GM21367 (cell line): ENCODE measurements at regions not wholly inside any gene's neighbourhood (a gene's known extent, or its start where the extent isn't known, plus 50 kb on each side); places are given as distances from the start of the nearest gene placed in this dataset.
"Not testable (repeated sequence)": the region's sequence is repeated elsewhere in the genome, so short reads cannot be mapped to it uniquely, and the experiment has no call there.

Experiments used
- ATAC-seq: cut with Tn5 transposase; IDR thresholded peaks from one replicate; pipeline ENCODE4 v1.9.1; 2021; ENCODE audit not compliant: unreplicated experiment

DNA sequence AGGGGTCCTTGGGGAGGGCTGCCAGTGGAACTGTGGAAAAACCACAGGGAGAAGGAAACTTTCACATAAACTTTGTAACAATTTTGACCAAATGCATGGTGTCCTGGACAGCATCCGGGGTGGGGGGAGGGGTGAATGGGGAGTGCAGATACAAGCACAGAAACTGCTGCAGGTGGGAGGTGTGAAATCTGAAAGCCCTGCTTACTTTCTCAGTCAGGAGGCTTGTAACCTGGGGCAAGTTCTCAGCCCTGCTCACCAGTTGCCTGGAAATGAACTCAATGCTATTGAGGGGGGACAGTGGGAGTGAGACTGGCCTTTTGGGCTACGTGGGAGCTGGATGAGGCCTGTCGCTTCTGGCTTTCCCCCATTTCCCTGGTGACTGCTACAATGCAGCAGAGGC lies 694.5 kb upstream of the ZNF608 start:
- no peak for ATAC-seq

DNA sequence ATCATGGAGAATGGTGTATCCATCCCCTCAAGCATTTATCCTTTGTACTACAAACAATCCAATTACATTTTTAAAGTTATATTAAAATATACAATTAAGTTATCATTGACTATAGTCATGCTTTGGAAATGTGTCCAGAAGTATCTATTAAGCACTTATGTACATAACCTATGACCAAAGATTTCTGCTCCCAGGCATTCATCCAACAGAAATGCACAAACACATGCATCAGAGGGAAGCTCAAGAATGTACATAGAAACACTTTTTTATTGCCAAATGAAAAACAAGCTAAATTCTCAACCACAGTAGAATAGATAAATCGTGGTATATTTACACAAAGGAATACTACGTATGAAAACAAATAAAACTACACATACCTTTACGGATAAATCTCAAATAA lies 700.5 kb upstream of the ZNF608 start:
- no peak for ATAC-seq

DNA sequence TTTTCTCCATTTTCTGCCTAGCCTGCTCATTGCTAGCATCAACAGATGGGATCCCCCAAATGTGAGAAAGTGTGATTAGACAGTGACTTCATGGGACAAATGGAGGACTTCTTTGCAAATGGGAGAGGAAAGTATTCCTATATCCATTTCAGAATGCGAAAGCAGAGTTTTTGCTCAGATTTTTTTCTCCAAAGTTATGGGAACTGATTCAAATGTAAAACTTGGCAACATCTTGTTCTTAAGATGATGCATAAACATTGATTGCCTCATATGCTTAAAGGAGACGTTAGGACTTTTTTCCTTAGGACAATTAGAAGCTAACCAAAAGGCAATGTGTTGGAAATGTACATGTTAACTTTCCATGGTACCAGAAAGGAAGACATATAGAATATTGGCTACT lies 704.3 kb upstream of the ZNF608 start:
- ATAC-seq = no peak

DNA sequence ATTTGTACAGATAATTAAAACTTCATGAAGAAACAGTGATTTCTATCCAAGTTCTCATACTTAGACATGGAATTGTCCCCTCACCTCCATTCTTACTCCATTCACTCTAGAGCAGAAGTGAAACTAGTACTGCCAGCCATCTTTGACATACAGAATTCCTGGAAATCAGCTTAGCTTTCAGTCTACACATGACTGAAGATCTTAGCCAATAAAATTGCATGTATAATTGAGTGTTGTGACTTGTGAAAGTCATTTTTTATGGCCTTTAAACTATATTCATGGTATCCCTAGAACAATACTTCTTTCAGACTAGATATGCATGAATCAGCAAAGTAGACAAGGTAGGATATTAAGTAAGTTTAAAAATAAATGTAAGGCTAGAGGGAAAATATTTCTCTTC lies 705.2 kb upstream of the ZNF608 start:
- no peak for ATAC-seq

DNA sequence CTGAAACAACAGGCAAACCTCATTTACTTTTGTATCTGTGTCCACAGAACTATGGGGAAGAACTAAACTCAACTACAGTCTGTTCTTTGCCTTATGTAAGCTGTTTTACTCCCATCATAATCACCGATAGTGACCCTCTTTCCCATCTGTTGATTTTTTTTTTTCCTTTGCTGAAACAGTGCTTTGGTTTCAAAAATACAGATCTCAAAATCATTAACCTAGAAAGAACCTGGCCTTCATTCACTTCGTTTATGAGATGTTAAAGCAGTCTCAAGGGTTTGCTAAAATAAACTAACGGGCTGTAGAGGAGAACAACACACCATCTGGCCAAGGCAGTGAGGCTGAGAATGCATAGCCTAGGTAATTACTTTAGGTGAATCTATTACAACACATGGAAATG lies 706.6 kb upstream of the ZNF608 start:
- ATAC-seq = no peak

DNA sequence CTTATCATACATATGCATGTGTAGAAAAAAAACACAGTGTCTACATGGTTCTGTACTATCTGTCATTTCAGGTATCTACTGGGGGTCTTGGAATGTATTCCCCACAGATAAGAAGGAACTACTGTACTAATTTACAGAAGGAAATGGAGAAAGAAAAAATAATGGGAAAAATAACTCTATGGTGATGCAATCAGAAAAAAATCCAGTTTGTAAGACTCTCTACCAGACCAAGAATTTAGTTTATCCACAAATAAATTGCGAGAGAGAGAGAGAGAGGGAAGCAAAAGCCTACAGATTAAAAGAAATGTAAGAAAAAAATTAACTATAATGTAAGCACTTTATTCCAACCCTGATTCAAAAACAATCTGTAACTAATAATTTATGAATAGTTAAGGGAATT lies 708.6 kb upstream of the ZNF608 start:
- no peak for ATAC-seq

DNA sequence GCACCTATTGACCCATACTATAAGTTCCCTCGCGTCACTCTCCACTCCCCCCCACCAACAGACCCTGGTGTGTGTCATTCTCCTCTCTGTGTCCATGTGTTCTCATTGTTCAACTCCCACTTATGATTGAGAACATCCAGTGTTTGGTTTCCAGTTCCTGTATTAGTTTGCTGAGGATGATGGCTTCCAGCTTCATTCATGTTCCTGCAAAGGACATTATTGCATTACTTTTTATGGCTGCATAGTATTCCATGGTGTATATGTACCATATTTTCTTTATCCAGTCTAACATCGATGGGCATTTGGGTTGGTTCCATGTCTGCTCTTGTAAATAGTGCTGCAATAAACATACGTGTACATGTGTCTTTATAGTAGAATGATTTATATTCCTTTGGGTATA lies 709.6 kb upstream of the ZNF608 start:
- ATAC-seq = not testable (repeated sequence)

DNA sequence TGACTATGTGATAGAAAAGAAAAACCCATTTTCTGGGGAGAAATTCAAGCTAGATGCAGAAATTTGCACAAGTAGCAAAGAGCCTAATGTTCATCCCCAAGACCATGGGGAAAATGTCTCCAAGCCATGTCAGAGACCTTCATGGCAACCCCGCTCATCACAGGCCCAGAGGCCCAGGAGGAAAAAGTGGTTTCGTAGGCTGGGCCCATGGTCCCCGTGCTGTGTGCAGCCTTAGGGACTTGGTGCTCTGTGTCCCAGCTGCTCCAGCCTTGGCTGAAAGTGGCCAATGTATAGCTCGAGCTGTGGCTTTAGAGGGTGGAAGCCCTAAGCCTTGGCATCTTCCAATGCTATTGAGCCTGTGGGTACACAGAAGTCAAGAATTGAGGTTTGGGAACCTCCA lies 711.2 kb upstream of the ZNF608 start:
- ATAC-seq = no peak

DNA sequence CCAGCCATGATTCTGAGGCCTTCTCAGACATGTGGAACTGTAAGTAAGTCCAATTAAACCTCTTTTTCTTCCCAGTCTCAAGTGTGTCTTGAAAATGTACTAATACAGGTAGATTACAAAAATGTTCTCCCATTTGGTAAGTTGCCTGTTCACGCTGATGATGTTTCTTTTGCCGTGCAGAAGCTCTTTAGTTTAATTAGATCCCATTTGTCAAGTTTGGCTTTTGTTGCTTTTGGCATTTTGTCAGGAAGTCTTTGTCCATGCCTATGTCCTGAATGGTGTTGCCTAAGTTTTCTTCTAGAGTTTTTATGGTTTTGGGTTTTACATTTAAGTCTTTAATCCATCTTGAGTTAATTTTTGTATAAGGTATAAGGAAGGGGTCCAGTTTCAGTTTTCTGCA lies 712.5 kb upstream of the ZNF608 start:
- ATAC-seq = not testable (repeated sequence)

DNA sequence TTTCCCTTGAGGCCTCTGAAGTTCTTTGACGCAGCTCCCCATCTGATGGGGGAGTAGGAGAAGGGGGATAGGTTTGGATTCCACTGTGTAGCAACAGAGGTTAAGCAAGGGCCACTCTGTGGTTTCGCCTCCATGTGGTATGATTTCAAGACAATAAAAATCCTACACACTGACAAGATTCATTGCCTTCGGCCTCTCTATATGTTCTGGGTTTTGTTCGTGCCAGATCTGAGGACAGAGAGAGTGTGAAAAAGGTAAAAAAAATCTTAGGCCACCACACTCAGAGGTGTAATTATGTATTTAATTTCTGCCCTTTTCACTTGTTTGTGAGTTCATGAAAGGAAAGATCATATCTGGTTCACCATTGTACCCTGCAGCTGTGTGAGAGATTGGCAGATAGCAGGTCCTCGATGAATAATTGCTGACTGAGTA lies 715.2 kb upstream of the ZNF608 start:
- no peak for ATAC-seq

DNA sequence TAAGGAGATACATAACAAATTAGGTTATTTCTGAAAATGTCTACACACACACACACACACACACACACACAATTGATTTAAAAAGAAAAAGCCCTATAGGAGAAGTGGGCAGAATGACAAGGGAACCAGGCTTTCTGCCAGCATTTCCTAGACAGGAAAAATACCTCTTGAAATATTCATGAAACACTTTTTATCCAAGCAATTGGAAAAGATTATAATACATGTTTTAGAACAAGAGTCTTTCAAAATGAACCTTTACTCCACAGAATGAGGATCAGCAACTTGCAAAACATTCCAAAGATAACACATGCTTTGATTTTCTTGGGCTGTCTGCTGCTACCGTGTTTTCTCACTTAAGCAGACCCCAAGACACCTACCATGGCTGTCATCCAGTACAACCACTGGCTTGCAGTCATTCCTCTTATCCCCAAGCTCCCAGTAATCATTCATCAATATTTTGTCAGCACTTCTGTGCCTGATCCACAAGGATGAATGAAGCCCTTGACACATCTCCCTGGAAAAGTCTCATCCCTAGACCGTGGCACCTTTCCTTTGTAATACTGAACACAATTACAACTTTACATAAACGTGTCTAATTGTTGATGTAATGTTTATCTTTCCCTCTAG lies 717.1 kb upstream of the ZNF608 start:
- no peak for ATAC-seq

DNA sequence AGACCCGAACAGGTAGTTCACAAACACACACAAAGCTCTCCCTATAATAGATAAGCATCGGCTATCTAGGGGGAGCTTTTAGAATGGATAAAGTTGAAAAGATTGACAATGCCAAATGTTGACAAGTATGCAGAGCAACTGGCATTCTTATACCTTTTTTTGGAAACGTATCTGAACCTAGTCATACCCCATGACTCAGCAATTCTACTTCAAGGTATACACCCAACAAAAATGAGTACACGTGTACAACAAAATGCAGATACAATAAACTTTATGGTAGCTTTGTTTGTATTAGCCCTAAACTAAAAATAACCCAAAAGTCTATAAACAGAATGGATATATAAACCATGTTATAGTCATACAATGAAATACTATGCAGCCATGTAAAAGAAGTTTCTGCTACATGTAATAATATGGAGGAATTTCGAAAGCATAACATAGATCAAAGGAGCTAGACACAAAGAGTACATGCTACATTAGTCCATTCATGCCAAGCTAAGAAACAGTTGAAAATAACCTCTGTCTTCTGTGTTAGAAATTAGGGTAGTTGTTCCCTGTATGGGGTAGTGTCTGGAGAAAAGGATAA lies 718.5 kb upstream of the ZNF608 start:
- ATAC-seq = no peak

DNA sequence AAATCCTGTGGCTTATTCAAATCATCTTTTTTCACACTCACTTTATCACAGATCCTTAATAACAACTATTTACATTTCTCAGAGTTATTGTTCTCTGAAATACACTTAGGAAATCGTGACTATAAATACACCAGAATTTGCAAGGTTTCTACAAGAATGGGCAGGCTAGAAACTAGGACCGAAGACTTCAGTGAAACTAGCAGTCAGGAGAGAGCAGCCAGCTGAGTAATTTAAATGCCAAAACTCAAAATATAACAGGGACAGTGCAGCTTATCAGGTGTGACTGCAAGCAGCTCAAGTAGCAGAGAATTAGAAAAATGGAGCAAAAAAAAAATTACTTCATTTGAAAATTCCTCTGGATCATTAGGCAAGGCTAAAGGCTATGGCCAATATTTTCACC lies 719.3 kb upstream of the ZNF608 start:
- no peak for ATAC-seq

DNA sequence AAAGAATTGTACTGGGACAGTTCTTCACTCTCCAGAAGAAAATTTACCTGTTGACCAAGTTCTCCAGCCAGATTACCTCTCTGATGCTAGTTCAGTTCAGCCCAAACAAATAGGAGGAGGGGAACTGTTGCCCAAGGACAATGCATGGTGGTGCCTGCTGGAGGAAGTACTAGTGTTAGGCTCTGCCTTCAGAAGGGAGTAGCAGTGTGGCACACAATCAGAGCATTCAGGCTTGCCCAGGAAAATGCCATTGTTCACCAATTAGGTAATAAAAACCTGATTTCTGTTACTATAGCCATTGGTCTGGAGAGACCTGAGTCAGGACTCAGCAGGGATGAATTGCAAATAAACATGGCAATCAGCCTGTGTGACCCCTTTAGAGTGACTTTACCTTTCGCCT lies 720.8 kb upstream of the ZNF608 start:
- ATAC-seq = no peak

DNA sequence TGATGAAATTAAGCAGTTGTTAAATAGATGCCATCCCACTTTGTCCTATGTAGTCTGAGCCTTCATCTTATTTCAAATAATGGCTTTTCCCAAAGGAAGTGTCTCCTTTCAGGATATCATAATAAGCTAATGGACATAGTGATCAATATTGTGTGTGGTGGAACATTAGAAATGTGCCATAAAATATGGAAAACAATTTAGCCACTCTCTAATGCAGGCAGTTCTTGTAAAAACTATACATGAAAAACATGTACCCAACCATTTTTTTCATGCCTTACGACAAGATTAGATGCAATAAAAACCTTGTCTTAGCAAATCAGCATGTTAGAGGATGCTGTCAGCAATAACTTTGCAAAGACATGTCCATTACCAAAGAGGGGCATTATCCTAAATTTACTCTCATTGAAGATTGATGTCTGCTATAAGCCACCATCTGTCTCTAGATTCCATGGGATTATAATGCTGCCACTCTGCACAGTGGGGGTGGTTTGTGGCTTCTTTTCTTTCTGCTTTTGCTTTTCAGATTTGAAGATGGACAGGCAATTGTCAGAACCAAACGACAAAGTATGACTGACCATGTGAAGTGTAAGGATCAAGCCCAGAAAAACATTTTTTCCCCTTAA lies 724.0 kb upstream of the ZNF608 start:
- ATAC-seq = no peak

DNA sequence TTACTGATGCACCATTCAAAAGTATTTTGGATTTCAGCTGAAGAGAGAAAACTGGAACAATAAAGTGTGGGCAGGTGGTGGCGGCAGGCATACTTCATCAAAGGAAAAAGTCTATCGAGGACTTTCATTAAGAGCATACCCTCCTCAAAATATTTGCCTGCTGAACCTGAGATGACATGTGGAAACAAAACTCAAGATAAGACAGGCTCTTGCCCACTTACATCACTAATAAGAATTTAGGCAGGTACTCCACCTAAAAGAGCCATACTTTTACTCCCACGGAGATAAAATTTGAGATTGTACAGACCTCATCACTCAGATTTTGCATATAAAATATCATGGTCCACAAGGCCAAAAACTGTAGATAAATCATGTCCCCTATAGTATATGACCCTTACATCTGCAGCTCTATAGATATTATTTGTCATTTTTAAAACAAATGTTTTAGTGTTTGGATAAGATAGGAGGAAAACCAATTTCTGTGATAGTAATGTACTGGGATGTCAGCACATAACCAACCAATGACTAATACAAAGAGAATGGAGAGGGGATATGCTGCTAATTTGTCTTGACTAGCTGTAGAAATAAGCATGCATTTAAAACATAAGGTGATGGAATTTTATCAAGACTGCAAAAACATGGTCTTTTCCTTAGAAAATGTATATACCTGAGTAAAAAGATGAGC lies 730.6 kb upstream of the ZNF608 start:
- no peak for ATAC-seq

DNA sequence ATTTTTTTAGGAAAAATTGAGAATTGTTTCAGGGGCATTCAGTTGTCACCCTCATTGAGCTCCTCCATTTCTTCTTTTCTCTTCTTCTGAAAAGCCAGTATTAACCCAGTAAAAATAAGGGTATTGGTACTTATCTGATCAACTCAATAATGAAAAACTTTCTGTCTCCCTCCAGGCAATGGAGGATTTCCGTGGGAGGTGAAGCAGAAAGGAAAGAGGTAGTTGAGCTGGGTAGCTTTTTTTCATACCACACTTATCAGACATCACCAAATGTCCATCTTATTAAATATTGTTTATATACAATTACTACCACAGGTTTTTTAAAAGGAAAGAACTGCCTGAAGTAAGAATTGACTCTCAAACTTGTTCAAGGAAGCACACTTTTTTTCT lies 731.1 kb upstream of the ZNF608 start:
- no peak for ATAC-seq

DNA sequence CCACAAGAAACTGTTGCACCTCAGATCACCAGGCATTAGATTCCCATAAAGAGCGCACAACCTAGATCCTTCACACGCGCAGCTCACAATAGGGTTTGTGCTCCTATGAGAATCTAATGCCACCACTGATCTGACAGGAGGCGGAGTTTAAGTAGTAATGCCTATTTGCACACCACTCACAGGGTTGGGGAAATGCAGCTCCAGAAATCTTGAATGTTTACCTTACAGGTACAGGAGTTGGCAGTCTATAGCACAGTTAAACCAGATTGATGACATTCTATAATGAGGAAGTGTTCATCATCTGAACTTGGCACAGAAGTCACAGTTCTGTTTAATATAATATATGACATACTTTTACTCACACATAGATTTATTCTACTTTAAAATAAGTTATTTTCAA lies 732.2 kb upstream of the ZNF608 start:
- ATAC-seq = no peak

DNA sequence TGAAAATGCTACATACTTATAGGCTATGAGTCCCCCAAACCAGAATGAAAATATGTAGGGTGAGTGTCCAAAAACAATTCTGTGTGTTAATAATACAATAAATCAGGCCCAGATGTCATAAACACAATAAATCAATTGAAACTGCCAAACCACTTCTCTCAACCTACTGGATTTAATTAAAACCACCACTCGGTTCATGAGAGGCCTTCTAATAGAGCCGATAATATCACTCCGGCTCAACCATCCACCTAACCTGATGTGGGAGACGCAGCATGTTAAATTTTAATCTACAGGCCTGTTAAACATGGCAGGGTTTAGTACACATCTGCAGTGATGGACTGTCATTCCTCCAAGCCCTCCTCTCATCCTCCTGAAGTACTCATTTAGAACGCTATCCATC lies 734.5 kb upstream of the ZNF608 start:
- ATAC-seq = no peak

DNA sequence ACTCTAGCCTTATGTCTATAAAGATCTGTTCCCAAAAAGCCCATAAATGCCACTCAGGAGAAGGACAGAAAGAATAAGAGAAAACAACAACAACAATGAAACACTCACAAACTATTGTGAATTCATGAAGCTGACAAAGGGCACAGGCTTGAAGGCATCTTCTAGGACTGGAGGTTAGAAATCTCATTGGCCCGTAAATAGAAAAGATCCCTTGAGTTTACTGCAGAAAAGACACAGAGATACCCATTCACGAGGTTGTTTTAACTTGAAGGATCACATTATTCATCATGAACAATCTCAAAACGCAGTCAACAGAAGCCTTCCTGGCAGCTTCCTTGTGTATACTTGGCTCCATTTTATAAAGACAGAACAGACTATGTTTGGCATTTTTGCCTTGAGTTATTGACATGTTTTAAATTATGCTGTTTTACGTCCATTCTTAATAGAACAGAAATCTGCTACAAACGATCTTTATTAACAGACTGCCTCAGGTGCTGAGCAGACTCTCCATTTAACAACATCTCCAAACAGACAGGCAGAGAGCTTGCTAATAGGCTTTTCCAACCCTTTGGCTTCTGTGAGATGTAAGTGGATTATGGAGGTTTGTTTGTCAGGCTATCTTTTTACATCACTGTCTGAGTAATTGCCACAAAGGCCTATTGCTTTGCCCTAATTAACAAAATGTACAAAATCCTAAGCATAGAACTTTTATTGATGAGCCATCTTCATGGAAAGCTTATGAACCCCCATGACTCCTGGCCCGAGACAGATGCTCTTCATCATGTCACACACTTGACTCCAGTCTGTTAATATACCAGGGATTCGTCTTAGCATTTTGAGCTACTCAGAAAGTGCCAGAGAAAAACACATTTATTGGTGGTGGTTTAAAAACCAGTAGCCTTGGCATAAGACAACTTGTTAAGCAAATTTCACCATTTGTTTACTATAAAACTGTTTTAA lies 735.3 kb upstream of the ZNF608 start:
- ATAC-seq = no peak

DNA sequence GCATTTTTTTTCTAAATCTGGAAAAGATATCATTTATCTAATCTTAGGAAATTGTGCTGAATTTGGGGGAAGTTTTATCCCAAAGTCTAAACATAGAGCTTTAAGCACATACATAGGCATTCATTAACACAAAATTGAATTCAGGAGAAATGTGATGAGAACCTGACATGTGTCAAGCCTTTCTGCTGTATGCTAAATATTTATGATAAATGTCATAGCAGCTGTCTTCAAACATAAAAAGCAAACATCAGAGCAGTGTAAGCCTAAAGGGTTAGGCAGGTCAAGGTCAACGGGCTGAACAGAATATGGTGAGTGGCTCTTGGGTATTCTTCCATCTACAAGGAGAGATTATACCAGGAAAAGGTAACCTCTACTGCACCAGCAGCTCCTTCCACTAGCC lies 737.2 kb upstream of the ZNF608 start:
- ATAC-seq = no peak
